IPS DF 6.9 (cell line): ENCODE measurements at regions not wholly inside any gene's neighbourhood (a gene's known extent, or its start where the extent isn't known, plus 50 kb on each side); places are given as distances from the start of the nearest gene placed in this dataset.

Source experiments
- DNase-seq: peaks from one replicate; pipeline ENCODE4 v3.0.0-alpha.2; 2013; ENCODE audit warnings: low read depth, low spot score
- H3K27ac ChIP-seq: one replicate; pipeline ENCODE4 v1.5.1; 2013; ENCODE audit warnings: low read length, control low read depth
- H3K27me3 ChIP-seq: 2 replicates; pipeline ENCODE4 v1.6.1; 2013; ENCODE audit warnings: mild to moderate bottlenecking, low read length; ENCODE audit not compliant: control insufficient read depth, insufficient read depth
- H3K36me3 ChIP-seq: 2 replicates; pipeline ENCODE4 v1.6.1; 2013; ENCODE audit warnings: low read length; ENCODE audit not compliant: control insufficient read depth, insufficient read depth
- H3K4me1 ChIP-seq: 2 replicates; pipeline ENCODE4 v1.6.1; 2013; ENCODE audit warnings: low read length; ENCODE audit not compliant: control insufficient read depth, insufficient read depth
- H3K4me3 ChIP-seq: 2 replicates; pipeline ENCODE4 v1.5.1; 2013; ENCODE audit warnings: mild to moderate bottlenecking, low read length
- H3K9me3 ChIP-seq: 2 replicates; pipeline ENCODE4 v1.6.1; 2013; ENCODE audit warnings: low read length, inconsistent platforms; ENCODE audit not compliant: control insufficient read depth, insufficient read depth
- WGBS: extraction: QIAGEN DNeasy Blood & Tissue Kit; methylation state at CpG from one replicate; pipeline ENCODE4 v1.1.7; 2013; ENCODE audit warnings: mixed read lengths, missing lambda C conversion rate; ENCODE audit not compliant: insufficient read length, insufficient coverage; 5-methylcytosine and 5-hydroxymethylcytosine counted together

GRCh38 chr10:33566426-33566825 lies 232.0 kb upstream of the NRP1 start:
- Histone ChIP-seq H3K4me1 (0 out of 2 replicates have a peak, but pooled peaks cover 2% of the 10 kb centered on the region), H3K27ac (no peak overlapping the region), H3K4me3 (no peak overlapping the region), H3K27me3 (no peaks in the 10 kb centered on the region), H3K9me3 (no peaks in the 10 kb centered on the region), H3K36me3 (no peaks in the 10 kb centered on the region)
- no peak for DNase-seq
- WGBS: no CpG with 5 or more reads among the region's 3 CpGs

GRCh38 chr10:33566001-33566400 lies 231.5 kb upstream of the NRP1 start:
- no peaks in the 10 kb centered on the region for H3K27me3 ChIP-seq
- H3K4me3 ChIP-seq: no peak overlapping the region
- H3K9me3 ChIP-seq: no peaks in the 10 kb centered on the region
- no CpG with 5 or more reads among the region's 6 CpGs for WGBS
- no peaks in the 10 kb centered on the region for H3K36me3 ChIP-seq
- 0 out of 2 replicates have a peak, but pooled peaks cover 2% of the 10 kb centered on the region for H3K4me1 ChIP-seq
- DNase-seq: no peak
- no peak overlapping the region for H3K27ac ChIP-seq

GRCh38 chr10:33565231-33565630 lies 230.8 kb upstream of the NRP1 start:
- H3K36me3 ChIP-seq: no peaks in the 10 kb centered on the region
- no peak overlapping the region for H3K27ac ChIP-seq
- DNase-seq: no peak

GRCh38 chr10:33559105-33559504 lies 224.6 kb upstream of the NRP1 start:
- no peaks in the 10 kb centered on the region for H3K27me3 ChIP-seq
- DNase-seq: no peak
- H3K27ac ChIP-seq: no peak overlapping the region
- no peak overlapping the region for H3K4me3 ChIP-seq
- H3K36me3 ChIP-seq: no peaks in the 10 kb centered on the region
- WGBS: no CpG with 5 or more reads among the region's 4 CpGs
- no peaks in the 10 kb centered on the region for H3K9me3 ChIP-seq
- no peaks in the 10 kb centered on the region for H3K4me1 ChIP-seq

More at GRCh38 chr10:33565231-33565630, 230.8 kb upstream of the NRP1 start:
- H3K9me3 ChIP-seq: no peaks in the 10 kb centered on the region
- no peaks in the 10 kb centered on the region for H3K27me3 ChIP-seq
- H3K4me3 ChIP-seq: no peak overlapping the region
- 0 out of 2 replicates have a peak, but pooled peaks cover 2% of the 10 kb centered on the region for H3K4me1 ChIP-seq

- Histone ChIP-seq H3K27ac (no peak overlapping the region), H3K4me1 (peaks cover 6% of the 10 kb centered on the region; the same call in 1 of the 2 replicates), H3K4me3 (no peak overlapping the region), H3K9me3 (no peaks in the 10 kb centered on the region), H3K27me3 (no peaks in the 10 kb centered on the region), H3K36me3 (no peaks in the 10 kb centered on the region)
- DNase-seq: no peak
- no CpG with 5 or more reads among the region's 1 CpG for WGBS
These were observed 222.8 kb upstream of the NRP1 start for GRCh38 chr10:33557313-33557712.

- peaks cover 6% of the 10 kb centered on the region; the same call in 1 of the 2 replicates for H3K4me1 ChIP-seq
- no CpG with 5 or more reads among the region's 11 CpGs for WGBS
- H3K9me3 ChIP-seq: no peaks in the 10 kb centered on the region
- no peaks in the 10 kb centered on the region for H3K36me3 ChIP-seq
- no peak overlapping the region for H3K4me3 ChIP-seq
- no peaks in the 10 kb centered on the region for H3K27me3 ChIP-seq
- no peak for DNase-seq
- H3K27ac ChIP-seq: no peak overlapping the region
These were observed 222.2 kb upstream of the NRP1 start for GRCh38 chr10:33556620-33557019.

- DNase-seq: no peak
- no peaks in the 10 kb centered on the region for H3K36me3 ChIP-seq
- no peaks in the 10 kb centered on the region for H3K27me3 ChIP-seq
- H3K9me3 ChIP-seq: no peaks in the 10 kb centered on the region
- no peak overlapping the region for H3K27ac ChIP-seq
- no peak overlapping the region for H3K4me3 ChIP-seq
- no CpG with 5 or more reads among the region's 1 CpG for WGBS
- peaks cover 6% of the 10 kb centered on the region; the same call in 1 of the 2 replicates for H3K4me1 ChIP-seq
These were observed 221.6 kb upstream of the NRP1 start for GRCh38 chr10:33556103-33556502.

GRCh38 chr10:33553748-33554571 lies 219.5 kb upstream of the NRP1 start:
- DNase-seq: no peak
- Histone ChIP-seq H3K36me3 (no peaks in the 10 kb centered on the region), H3K9me3 (no peaks in the 10 kb centered on the region), H3K27ac (no peak overlapping the region), H3K4me1 (peaks cover 6% of the 10 kb centered on the region; the same call in 1 of the 2 replicates), H3K4me3 (no peak overlapping the region), H3K27me3 (no peaks in the 10 kb centered on the region)
- WGBS: no CpG with 5 or more reads among the region's 11 CpGs

GRCh38 chr10:33552290-33552689 lies 217.8 kb upstream of the NRP1 start:
- H3K4me3 ChIP-seq: no peak overlapping the region
- no CpG with 5 or more reads among the region's 4 CpGs for WGBS
- H3K36me3 ChIP-seq: no peaks in the 10 kb centered on the region
- DNase-seq: no peak
- peaks cover 6% of the 10 kb centered on the region; the same call in 1 of the 2 replicates for H3K4me1 ChIP-seq
- H3K9me3 ChIP-seq: no peaks in the 10 kb centered on the region
- no peak overlapping the region for H3K27ac ChIP-seq
- H3K27me3 ChIP-seq: no peaks in the 10 kb centered on the region

GRCh38 chr10:33550811-33551210 lies 216.3 kb upstream of the NRP1 start:
- Histone ChIP-seq H3K4me1 (peaks cover 6% of the 10 kb centered on the region; the same call in 1 of the 2 replicates), H3K4me3 (no peak overlapping the region), H3K27me3 (no peaks in the 10 kb centered on the region), H3K36me3 (no peaks in the 10 kb centered on the region), H3K9me3 (no peaks in the 10 kb centered on the region), H3K27ac (no peak overlapping the region)
- no peak for DNase-seq
- no CpG with 5 or more reads among the region's 1 CpG for WGBS

- Histone ChIP-seq H3K4me3 (no peak overlapping the region), H3K36me3 (no peaks in the 10 kb centered on the region), H3K27me3 (no peaks in the 10 kb centered on the region), H3K9me3 (no peaks in the 10 kb centered on the region), H3K4me1 (peaks cover 1% of the 10 kb centered on the region; the same call in 1 of the 2 replicates), H3K27ac (no peak overlapping the region)
- no peak for DNase-seq
- WGBS: no CpG with 5 or more reads among the region's 2 CpGs
These were observed 213.5 kb upstream of the NRP1 start for GRCh38 chr10:33547976-33548375.
